SK-N-SH treated with all-trans-retinoic acid at 6 μM for 48 hours (cell line): ENCODE measurements at regions not wholly inside any gene's neighbourhood (a gene's known extent, or its start where the extent isn't known, plus 50 kb on each side); places are given as distances from the start of the nearest gene placed in this dataset.

Source experiments
- CSDC2 ChIP-seq: fragments of 250-450 bp; sonication (Bioruptor Pico); IDR thresholded peaks from 2 replicates; pipeline ENCODE4 v1.5.0; 2020; ENCODE audit warnings: mild to moderate bottlenecking, moderate library complexity
- PATZ1 ChIP-seq: fragments of 250-450 bp; sonication (Bioruptor Pico); IDR thresholded peaks from 2 replicates; pipeline ENCODE4 v1.8.0; 2020; ENCODE audit warnings: mild to moderate bottlenecking, moderate library complexity, borderline replicate concordance
- POU6F1 ChIP-seq: fragments of 250-450 bp; sonication (Bioruptor Pico); IDR thresholded peaks from 2 replicates; pipeline ENCODE4 v1.8.0; 2021; ENCODE audit warnings: low read depth, mild to moderate bottlenecking, moderate library complexity, borderline replicate concordance
- RARB ChIP-seq: fragments of 250-450 bp; sonication (Bioruptor Pico); IDR thresholded peaks from 2 replicates; pipeline ENCODE4 v1.8.0; 2021; ENCODE audit warnings: mild to moderate bottlenecking, moderate library complexity
- SNAI2 ChIP-seq: fragments of 250-450 bp; sonication (Bioruptor Pico); IDR thresholded peaks from 2 replicates; pipeline ENCODE4 v1.5.0; 2020; ENCODE audit warnings: mild to moderate bottlenecking, moderate library complexity
- TCF4 ChIP-seq: fragments of 250-450 bp; sonication (Bioruptor Pico); IDR thresholded peaks from 2 replicates; pipeline ENCODE4 v1.8.0; 2021; ENCODE audit warnings: mild to moderate bottlenecking, moderate library complexity, borderline replicate concordance
- TOX ChIP-seq: fragments of 250-450 bp; sonication (Bioruptor Pico); IDR thresholded peaks from 2 replicates; pipeline ENCODE4 v1.8.0; 2021; ENCODE audit warnings: mild to moderate bottlenecking, moderate library complexity, borderline replicate concordance
- ZFP30 ChIP-seq: fragments of 450-650 bp; formaldehyde crosslinking; IDR thresholded peaks from 2 replicates; pipeline ENCODE4 v1.5.0; 2022; ENCODE audit warnings: mild to moderate bottlenecking, moderate library complexity
- ZNF70 ChIP-seq: fragments of 450-650 bp; formaldehyde crosslinking; IDR thresholded peaks from 2 replicates; pipeline ENCODE4 v1.5.0; 2020; ENCODE audit warnings: mild to moderate bottlenecking, moderate library complexity

- no peak for TF ChIP-seq SNAI2 (CRISPR knock-in tag)
- TF ChIP-seq POU6F1, result no peak
- TF ChIP-seq RARB (CRISPR knock-in tag), result no peak
- TF ChIP-seq TOX, result no peak
- no peak for TF ChIP-seq TCF4
- no peak for TF ChIP-seq ZNF70 (CRISPR knock-in tag)
- TF ChIP-seq ZFP30 (CRISPR knock-in tag), result no peak
- no peak for TF ChIP-seq PATZ1
- TF ChIP-seq CSDC2 (CRISPR knock-in tag), result no peak
Observed at GRCh38 chr21:18168108-18168507, 76.5 kb upstream of the CHODL start.
